ENCODE measurements at regions not wholly inside any gene's neighbourhood (a gene's known extent, or its start where the extent isn't known, plus 50 kb on each side); places are given as distances from the start of the nearest gene placed in this dataset.

DNA sequence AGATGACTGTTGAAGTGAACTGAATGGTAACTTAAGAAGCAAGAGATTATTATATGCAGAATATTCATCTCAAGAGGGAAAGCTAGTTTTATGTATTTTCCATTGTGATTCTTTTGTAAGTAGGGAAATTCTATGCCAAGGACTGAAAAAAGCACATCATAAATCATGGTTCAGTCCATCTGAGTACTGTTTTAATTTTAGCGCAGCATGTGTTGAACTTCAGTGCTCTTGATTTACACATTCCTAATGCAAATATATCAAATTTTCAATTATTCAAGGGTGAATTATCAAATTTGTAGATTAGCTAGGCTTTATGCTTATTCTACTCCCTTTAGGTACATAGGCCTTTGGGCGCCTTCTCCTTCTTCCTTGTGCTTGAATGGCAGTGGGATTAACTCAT lies 50.3 kb upstream of the TCF12 start:
- DNase-seq (ENCODE audit: extremely low read depth, low read depth), result no peak

DNA sequence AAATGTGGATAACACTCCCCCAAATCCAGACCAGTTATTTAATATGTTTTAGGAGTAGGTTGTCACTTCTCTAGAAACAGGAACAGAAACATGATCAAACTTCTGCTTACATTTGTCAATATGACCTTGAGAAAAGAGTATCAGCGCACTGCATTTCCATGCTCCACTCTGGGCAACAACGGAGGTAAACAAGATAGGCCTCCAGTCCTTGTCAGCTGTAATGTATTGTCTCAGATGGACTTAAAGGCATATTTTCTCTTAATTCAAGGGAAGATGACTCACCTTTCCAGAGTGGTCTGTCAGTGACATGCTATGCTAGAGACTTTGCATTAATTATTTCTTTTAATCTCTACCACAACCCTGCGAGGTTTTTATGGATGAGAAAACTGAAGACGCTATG lies 51.6 kb upstream of the TCF12 start:
- DNase-seq (ENCODE audit: extremely low read depth, low read depth), result no peak

DNA sequence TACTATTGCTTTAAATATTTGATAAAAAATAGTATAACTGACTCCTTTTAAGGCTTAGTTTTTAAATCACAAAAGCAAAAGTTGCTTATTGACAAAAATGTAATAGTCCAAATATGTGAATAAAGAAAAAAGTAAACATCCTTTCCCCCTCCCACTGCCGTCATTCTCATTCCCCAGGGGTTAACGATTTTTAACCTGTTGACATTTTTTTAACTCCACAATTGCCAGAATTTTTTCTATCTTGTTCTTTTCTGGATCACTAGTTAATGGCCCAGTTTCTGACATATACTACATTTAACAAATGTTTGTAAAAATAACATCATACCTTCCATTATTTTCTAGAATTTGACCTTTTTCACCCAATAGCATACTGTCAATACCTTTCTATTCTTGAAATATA lies 60.6 kb upstream of the TCF12 start:
- no peak for DNase-seq (ENCODE audit: extremely low read depth, low read depth)

DNA sequence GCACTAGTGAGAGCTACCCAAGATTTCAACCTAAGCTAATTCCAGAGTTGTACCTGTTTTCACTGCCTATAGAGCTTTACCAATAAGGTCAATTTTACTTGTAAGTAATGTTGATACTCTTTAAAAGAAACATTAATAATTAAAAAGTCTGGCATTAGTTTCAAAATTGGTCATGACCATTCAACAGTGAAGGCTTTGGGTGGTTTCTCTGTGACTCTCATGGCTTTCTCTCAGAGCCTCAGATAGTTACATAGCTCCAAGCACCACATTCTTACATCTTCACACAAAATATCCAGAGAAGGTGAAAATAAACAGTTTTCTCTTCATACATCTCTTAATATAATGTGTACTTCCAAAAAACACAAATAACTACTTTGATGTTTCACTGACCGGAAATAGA lies 61.5 kb upstream of the TCF12 start:
- DNase-seq (ENCODE audit: extremely low read depth, low read depth), result no peak

DNA sequence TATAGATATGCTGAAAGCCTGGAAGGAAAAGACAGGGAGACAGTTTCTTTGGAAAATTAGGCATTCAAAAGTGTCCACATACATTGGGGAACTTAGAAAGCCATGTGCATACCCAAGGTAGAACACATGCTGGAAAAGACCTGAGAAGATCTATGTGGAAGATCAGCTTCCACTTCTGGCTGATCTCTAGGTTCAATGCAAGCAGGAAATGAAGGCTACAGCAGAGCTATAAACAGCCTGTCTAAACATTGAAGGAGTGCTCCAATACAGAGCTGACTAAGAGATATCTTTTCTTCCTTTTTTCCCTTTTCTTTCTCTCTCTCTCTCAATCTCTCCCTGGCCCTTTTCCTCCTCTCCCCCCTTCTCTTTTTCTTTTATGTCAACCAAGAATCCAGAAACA lies 73.6 kb upstream of the TCF12 start:
- no peak for DNase-seq (ENCODE audit: extremely low read depth, low read depth)

DNA sequence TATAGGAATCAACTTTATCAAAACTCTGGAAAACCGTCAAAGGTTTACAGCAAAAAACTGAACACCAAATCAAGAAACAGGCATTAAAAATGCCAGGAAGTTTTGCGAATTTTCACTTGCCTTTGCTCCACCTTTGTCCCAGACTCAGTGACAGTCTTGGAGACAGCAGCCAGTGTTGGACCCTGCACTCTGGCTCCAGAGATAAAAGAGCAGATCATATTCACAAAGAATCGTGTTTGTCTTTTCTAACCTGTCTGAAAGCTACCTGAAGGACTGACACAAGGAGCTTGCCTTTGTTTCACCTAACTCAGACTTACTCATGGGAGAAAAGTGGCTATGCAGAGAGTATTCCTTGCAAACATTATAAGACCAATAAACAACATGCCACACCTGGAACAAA lies 74.0 kb upstream of the TCF12 start:
- DNase-seq (ENCODE audit: extremely low read depth, low read depth), result no peak

DNA sequence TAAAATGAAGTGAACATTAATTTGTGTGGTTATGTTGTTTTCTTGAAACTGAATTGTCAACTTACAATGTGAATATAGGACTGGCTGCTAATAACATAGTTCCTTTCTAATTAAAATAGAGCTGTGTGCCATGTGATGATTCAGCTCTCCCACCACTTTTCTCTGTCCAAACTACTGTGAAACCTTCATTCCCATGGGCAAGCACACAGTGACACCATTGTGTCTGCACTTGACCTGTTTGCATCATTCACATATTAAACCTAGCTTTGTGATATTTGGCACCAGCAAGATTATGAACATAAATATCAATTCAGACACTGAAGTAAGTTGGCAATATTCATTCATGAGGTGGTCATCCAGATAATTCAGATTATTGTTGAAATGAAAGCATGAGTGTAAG lies 78.8 kb upstream of the TCF12 start:
- no peak for DNase-seq (ENCODE audit: extremely low read depth, low read depth)

DNA sequence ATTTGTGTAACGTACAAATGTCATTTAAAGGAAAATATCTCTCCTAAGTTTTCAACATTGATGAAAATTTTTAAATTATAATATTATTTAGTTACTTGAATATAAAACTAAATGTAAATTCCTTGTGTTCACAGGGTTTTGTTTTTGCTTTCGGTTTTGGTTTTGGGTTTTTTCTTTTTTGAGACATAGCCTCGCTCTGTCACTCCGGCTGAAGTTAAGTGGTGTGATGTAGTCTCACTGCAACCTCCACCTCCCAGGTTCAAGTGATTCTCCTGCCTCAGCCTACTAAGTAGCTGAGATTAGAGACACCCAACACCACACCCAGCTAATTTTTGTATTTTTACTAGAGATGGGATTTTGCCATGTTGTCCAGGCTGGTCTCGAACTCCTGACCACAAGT lies 79.3 kb upstream of the TCF12 start:
- no peak for DNase-seq (ENCODE audit: extremely low read depth, low read depth)

DNA sequence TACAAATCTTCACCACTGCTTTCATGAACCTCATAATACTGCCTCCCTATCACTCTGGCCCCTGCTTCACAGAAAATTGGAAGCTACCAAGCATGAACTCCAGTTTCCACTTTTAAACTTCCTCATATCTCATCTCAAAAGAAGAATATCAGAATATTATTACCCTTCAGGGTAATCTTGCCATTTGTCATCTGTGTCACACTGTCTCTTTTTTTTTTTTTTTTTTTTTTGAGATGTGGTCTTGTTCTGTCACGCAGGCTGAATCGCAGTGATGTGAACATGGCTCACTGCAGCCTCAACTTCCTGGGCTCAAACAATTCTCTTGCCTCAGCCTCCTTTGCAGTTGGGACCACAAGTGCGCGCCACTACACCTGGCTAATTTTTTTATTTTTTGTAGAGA lies 80.4 kb upstream of the TCF12 start:
- DNase-seq (ENCODE audit: extremely low read depth, low read depth), result no peak

DNA sequence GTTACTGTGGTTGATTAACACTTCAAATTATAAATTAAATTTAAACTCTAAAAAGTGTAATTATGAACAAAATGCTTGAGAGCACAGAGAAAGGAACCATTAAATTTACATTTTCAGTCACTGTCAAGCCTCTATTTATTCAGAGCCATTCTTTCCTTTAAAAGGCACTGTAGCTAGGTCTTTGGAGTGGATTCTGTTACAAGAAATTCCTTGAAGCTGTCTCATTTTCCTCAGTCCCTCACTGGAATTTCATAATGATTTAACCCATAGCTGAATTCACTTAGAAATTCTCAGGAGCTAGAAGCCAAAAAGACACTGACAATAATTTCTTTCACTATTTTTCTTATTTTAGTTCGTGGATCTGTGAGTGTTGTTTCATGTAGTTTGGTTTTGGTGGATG lies 81.2 kb upstream of the TCF12 start:
- no peak for DNase-seq (ENCODE audit: extremely low read depth, low read depth)

DNA sequence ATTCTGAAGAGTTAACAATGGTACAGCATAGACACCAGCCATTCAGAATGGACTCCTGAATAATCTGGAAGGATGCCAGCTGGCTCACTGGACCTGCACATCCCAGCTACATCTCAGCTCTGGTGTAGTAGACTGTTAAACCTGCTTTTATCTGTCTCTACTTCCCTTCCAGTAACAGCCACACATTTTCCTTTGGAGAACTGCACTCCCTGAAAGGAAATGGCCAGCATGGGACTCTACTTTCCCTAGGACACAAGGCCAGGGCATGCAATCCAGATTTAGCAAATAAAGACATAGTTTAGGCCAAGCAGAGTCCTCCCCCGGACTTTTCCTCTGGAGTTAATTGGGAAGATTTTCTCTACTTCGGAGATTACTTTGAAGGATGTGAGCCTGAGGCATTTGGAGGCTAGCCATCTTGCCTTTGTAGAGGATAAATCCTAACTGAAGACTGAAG lies 82.7 kb upstream of the TCF12 start:
- DNase-seq (ENCODE audit: extremely low read depth, low read depth), result no peak

DNA sequence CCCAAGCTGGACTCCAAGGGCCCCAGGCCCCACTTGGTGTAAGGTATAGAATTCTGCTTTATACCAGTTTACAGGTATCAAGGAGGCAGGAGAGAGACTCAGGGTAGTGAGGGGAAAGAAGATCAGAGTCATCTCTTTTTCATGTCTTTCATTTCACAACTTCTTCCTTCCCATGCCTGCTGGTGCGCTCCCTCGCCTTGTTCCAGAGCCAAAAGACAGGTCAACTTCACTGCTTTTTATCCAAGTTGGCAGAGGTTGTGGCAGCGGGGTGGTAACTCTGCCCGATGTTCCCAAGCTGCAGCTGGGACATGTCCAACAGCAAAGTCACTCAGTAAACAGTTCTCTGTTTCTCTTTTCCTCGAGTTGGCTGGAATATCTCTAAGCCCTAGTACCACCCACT lies 86.3 kb upstream of the TCF12 start:
- no peak for DNase-seq (ENCODE audit: extremely low read depth, low read depth)

DNA sequence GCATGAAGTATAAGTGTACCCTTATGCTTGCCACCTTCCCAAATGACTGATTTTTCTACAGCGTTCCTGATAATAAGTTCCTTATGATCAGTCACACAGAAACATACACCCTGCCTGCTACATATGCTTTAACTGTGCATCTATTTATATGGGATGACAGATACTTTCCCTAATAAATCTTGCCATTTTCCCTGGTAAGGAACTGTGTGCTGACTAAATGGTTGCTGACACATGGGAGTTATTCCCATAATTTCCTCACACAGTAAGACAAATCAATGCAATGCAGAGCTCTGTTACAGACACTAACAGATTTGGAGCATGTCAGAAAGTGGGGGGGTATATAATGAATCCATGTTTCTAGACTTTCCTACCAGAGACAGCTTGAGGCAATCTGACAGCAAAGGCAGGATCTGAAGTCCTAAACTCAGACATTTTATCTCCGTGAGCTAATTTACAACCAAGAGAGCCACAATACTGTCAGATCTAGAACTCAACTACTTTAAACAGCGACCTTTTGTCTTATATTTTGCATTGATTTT lies 86.9 kb upstream of the TCF12 start:
- no peak for DNase-seq (ENCODE audit: extremely low read depth, low read depth)

DNA sequence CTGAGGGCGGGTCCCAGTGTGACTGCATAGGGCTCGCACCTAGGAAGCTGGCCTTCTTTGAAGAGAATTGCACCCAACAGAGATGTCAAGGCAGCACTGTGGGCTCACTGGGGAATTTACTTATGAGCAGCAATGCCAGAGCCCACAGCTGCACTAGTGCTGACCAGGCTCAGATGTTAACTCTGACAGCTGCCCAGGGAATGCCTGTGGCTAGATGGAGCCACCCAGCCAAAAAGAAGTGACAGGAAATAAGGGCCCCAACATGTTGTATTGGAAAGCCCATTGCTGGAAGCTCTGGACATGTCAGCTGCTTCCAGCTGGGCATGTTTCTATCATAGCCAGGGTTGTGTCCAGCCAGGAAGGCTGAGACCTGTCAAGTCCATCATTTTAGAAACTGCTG lies 90.9 kb upstream of the ZNF280D start:
- no peak for DNase-seq (ENCODE audit: extremely low read depth, low read depth)

DNA sequence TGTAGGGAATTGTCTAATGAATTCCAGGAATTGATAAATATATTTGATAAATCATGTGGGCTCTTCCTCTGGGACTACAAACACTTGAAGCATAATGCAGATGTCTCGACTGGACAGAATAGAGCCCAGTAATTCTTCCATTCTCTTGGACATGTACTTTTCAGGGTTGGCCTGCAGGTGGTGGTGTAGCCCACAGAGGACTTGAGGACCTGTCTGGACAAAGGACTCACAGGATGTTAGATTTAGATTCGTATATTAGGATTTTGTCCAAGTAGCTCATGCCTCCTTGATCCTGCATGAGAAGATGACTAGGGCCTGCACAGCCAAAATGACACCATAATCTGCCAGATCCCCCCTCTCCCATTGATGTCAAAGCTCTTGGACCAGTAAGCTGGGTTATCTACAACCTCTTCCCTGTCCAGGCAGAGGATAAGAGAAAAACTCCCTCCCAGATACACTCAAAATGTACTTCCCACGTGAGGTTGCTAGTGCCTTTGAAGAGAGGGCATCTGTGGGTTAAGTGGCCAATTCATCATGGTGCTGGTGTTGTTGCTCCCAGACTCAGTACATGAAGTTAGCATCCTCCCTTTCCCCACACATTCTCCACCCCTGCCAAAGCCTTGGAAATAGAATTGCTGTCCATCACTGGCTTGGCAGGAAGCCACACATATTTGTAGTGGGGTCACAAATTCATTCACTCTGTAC lies 88.6 kb upstream of the ZNF280D start:
- DNase-seq (ENCODE audit: extremely low read depth, low read depth), result peak; percentile 53

DNA sequence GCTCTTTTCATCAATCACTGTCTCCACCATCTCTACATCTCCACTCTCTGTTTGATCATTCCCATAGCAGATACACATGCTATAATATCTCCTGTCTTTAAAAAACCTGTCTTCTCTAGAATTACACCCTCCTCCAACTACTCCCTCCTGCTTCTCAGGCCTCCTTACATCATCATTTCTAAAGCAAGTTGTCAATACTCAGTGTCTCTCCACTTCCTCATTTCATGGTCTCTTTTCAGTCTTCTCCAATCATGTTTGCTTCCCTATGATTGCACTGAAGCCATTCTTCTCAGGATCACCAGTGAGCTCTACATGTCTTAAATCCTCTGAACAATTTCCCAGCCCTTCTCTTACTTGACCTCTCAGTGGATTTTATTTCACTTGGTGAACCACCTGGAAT lies 87.0 kb upstream of the ZNF280D start:
- no peak for DNase-seq (ENCODE audit: extremely low read depth, low read depth)

DNA sequence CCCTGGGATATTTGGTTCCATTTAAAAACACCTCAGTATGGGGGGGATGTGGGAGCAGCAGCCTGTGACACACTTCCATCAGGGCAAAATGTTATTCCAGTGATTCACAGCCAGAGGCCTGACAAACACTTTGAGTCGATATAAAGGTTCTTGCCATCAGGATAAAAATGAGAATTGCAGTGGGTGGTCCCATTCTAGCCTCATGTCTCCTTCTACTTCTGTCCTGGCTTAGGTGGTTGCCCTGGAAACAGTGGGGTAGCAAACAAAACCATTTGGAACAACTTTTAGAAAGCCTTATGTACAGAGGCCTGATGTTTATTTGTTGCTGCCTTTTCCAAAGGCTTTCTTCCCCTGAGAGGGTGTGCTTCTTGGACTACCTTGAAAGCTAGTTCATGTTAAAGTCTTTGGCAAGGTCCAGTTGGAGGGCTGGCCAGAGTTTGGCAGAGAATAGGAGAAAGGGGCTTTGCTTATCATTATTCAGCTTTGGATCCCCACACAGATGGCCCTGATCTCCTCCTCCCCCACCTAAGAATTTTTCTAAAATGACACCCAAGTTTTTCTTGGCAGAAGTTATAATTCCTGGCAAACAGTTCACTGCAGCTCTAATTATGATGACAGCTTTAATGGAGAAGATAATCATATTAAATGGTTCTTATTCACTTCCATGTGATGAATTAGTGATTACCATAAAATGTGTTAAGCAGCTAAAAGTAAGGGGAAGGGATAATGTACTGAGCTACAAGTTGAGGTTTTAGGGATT lies 84.2 kb upstream of the ZNF280D start:
- DNase-seq (ENCODE audit: extremely low read depth, low read depth), result no peak

DNA sequence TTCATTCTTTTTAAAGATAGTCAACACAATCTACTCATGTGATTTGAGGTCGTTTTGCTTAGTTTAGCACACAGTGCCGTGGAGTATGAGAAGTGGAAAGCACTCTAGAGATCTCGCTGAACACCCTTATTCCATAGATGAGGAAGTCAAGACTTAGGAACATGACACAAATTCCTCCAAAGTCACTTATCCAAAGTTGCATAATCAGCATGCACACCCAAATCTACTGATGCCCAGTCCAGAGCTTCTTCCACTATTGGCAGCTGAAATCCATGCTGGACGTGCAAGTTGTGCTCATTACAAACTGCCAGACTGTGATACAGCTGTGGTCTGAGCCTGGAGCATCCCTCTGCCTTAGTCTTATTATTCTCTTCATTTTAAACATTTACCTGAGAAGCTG lies 83.5 kb upstream of the ZNF280D start:
- DNase-seq (ENCODE audit: extremely low read depth, low read depth), result no peak

DNA sequence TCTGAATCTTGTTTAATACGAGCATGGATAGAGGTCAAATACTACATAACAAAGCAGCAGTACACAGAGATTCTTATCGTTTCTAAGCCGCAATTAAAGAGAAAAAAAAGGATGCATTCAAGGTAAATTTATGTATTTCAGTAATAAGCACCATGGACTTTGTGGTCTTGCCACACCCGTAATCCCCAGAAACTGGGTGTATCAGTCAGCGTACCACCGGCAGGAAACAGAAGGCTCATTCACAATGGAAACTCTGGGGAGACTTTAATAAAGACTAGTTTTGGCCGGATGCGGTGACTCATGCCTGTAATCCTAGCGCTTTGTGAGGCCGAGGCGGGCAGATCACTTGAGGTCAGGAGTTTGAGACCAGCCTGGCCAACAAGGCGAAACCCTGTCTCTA lies 81.9 kb upstream of the ZNF280D start:
- DNase-seq (ENCODE audit: extremely low read depth, low read depth), result no peak

DNA sequence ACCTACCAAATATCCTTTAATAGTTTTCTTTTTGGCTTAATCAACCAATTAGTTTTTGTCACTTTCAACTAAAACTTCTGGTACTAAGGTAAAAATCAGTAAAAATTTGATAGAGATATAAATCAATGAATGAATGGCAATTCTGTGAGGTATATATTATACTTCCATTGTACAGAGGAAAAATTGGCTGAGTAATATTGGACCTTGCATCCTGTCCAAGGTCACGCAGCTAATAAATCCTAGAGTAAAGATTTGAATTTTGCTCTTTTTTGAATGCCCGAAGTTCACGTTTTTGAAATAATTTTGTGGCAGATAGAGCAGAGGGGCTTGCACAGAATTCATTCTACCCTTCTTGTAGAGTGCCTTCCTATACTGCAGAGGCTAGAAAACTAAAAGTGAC lies 81.1 kb upstream of the ZNF280D start:
- no peak for DNase-seq (ENCODE audit: extremely low read depth, low read depth)

DNA sequence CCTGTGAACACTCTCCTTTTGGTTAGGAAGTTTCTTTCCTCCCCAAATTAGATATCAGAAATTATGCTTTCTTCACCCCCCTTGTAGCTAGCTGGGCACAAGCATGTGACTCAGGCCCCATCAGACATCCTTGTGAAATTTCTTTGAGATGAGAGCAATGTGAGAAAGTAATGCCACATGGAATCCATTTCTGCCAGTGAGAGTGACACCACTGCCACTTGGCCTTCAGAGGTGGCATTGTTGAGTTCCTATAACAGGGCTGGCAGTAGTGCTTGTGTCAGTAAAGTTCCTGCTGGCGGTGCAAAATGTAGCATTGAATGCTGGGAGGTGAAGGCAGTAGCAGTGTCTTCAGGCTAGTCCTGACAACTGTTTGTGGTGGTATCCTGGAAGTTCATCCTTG lies 80.7 kb upstream of the ZNF280D start:
- no peak for DNase-seq (ENCODE audit: extremely low read depth, low read depth)

DNA sequence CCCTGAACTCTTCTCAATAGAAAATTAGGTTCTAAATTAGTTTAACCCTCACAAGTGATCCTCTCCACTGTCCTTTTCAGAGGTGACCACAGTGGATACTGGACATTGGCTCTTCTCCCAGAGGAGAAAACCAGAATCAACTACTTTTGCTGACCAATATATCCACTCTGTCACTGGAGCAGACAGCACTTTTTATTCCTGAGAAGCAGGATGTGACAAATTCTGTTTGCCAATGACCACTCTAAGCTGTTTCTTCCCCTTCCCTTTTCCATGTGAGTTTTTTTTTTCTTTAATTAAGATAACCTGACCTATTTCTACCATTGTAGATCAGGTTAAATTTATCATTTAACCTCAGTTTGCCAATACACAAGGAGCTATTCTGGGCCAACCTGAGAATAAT lies 79.7 kb upstream of the ZNF280D start:
- DNase-seq (ENCODE audit: extremely low read depth, low read depth), result no peak
